Kidney epithelial cell (primary cell): ENCODE measurements at regions not wholly inside any gene's neighbourhood (a gene's known extent, or its start where the extent isn't known, plus 50 kb on each side); places are given as distances from the start of the nearest gene placed in this dataset.

ENCODE experiments used
- DNase-seq: peaks from one replicate; pipeline ENCODE4 v3.0.0-alpha.2; 2010; ENCODE audit warnings: low read depth
- H3K27me3 ChIP-seq: 2 replicates; pipeline ENCODE4 v1.6.0; 2011; ENCODE audit warnings: low read length; ENCODE audit not compliant: control insufficient read depth, insufficient read depth
- H3K36me3 ChIP-seq: 2 replicates; pipeline ENCODE4 v1.5.1; 2011; ENCODE audit warnings: low read length; ENCODE audit not compliant: control insufficient read depth, insufficient read depth
- H3K4me3 ChIP-seq: 2 replicates; pipeline ENCODE4 v1.5.1; 2011; ENCODE audit warnings: low read depth, mild to moderate bottlenecking, control low read depth, low read length
- CTCF ChIP-seq: IDR thresholded peaks from 2 replicates; pipeline ENCODE4 v1.5.1; 2011; ENCODE audit warnings: mild to moderate bottlenecking, moderate library complexity, low read length, control low read depth, inconsistent platforms; ENCODE audit not compliant: insufficient read depth, poor library complexity, severe bottlenecking

- no peak for DNase-seq
- Histone ChIP-seq H3K27me3 (no peaks in the 10 kb centered on the region), H3K4me3 (no peak overlapping the region), H3K36me3 (no peaks in the 10 kb centered on the region)
- TF ChIP-seq CTCF = no peak
Measured at GRCh38 chr10:58956926-58957325, 219.5 kb upstream of the PHYHIPL start.

DNA sequence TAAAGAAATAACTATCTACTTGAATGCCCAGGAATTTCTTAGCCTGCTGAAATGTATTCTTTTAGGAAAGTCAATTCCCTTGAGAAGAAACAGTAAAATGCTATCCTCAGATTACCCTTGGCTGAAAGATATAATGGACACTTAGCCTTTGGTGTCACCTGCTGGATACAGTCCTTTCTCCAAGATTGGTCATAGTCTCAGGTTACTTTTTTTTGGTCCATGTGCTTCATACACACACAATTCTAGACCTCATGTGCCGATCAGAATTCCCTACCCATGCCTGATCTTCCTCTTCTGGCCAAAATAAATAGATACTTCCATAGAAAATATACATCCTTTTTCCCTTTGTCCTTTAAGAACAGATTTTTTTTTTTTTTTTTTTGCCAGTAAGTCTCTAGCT lies 218.9 kb upstream of the PHYHIPL start:
- Histone ChIP-seq H3K4me3 (no peak overlapping the region), H3K36me3 (no peaks in the 10 kb centered on the region), H3K27me3 (no peaks in the 10 kb centered on the region)
- DNase-seq = no peak
- no peak for TF ChIP-seq CTCF

DNA sequence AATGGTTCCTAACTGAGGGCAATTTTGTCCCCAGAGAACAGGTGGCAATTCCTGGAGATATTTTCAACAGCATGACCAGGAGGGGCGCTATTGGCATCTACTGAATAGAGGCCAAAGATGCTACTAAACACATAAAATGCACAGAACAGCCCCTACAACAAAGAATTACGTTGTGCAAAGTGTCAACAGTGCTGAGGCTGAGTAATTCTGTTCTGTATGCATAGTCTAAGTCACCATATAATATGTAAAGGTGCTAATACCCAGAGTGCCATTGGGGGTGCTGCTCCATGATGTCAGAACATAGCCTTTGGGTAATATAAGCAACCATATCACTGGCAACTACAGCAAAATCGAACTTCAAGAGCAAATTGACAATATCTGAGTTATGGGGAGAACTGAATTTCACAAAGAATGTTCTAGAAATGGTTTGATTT lies 213.3 kb upstream of the PHYHIPL start:
- Histone ChIP-seq H3K4me3 (no peak overlapping the region), H3K27me3 (no peaks in the 10 kb centered on the region), H3K36me3 (no peaks in the 10 kb centered on the region)
- peak; percentile 33 for TF ChIP-seq CTCF
- no peak for DNase-seq

GRCh38 chr10:58963723-58964124 lies 212.7 kb upstream of the PHYHIPL start:
- Histone ChIP-seq H3K4me3 (no peak overlapping the region), H3K36me3 (no peaks in the 10 kb centered on the region), H3K27me3 (no peaks in the 10 kb centered on the region)
- TF ChIP-seq CTCF = no peak
- no peak for DNase-seq

DNA sequence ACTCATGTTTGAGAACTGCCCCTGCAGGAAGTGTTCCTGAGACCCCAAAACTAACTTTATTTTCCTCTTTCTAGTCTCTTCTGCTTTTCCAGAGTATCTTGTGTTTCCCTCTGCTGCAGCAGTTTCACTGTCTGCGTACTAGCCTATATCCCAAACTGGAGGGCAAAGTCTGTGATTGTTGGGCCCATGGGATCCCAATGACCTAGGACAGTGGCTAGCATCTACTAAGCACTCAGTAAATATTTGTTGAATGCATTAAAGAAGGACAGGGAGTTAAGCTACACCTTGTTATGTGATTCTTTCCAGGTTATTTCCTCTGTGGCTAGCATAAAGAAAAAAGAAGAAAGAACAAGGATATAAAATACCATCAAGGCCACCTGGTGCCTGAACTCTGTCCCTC lies 210.6 kb upstream of the PHYHIPL start:
- no peaks in the 10 kb centered on the region for H3K36me3 ChIP-seq
- H3K27me3 ChIP-seq = no peaks in the 10 kb centered on the region
- no peak overlapping the region for H3K4me3 ChIP-seq
- no peak for DNase-seq
- no peak for TF ChIP-seq CTCF

- H3K4me3 ChIP-seq = no peak overlapping the region
- H3K27me3 ChIP-seq = no peaks in the 10 kb centered on the region
- DNase-seq = no peak
- H3K36me3 ChIP-seq = no peaks in the 10 kb centered on the region
- TF ChIP-seq CTCF = no peak
Measured at GRCh38 chr10:58967551-58968388, 208.7 kb upstream of the PHYHIPL start.
